ENCODE measurements at regions not wholly inside any gene's neighbourhood (a gene's known extent, or its start where the extent isn't known, plus 50 kb on each side); places are given as distances from the start of the nearest gene placed in this dataset.

- H3K27me3 ChIP-seq (ENCODE audit: low read depth): no peaks in the 10 kb centered on the region
- no peaks in the 10 kb centered on the region for H3K36me3 ChIP-seq
- H3K4me1 ChIP-seq: no peaks in the 10 kb centered on the region
- TF ChIP-seq, protein P1, sequence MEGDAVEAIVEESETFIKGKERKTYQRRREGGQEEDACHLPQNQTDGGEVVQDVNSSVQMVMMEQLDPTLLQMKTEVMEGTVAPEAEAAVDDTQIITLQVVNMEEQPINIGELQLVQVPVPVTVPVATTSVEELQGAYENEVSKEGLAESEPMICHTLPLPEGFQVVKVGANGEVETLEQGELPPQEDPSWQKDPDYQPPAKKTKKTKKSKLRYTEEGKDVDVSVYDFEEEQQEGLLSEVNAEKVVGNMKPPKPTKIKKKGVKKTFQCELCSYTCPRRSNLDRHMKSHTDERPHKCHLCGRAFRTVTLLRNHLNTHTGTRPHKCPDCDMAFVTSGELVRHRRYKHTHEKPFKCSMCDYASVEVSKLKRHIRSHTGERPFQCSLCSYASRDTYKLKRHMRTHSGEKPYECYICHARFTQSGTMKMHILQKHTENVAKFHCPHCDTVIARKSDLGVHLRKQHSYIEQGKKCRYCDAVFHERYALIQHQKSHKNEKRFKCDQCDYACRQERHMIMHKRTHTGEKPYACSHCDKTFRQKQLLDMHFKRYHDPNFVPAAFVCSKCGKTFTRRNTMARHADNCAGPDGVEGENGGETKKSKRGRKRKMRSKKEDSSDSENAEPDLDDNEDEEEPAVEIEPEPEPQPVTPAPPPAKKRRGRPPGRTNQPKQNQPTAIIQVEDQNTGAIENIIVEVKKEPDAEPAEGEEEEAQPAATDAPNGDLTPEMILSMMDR (IDR thresholded peaks at IDR 0.05): no peak
- no peaks in the 10 kb centered on the region for H3K9me3 ChIP-seq
- ATAC-seq (no peak), DNase-seq (no peak)
- H3K27ac ChIP-seq: no peak overlapping the region
- no peak overlapping the region for H3K4me3 ChIP-seq
- intact Hi-C loops (cut with DNase I): no loop called here
These were observed 488.5 kb downstream of the NR2F1-AS1 start for GRCh38 chr5:93092349-93093105.

GRCh38 chr5:93090698-93091097, 490.3 kb downstream of the NR2F1-AS1 start:
- intact Hi-C loops (cut with DNase I): no loop called here
- H3K4me3 ChIP-seq: no peak overlapping the region
- H3K4me1 ChIP-seq: no peaks in the 10 kb centered on the region

DNA sequence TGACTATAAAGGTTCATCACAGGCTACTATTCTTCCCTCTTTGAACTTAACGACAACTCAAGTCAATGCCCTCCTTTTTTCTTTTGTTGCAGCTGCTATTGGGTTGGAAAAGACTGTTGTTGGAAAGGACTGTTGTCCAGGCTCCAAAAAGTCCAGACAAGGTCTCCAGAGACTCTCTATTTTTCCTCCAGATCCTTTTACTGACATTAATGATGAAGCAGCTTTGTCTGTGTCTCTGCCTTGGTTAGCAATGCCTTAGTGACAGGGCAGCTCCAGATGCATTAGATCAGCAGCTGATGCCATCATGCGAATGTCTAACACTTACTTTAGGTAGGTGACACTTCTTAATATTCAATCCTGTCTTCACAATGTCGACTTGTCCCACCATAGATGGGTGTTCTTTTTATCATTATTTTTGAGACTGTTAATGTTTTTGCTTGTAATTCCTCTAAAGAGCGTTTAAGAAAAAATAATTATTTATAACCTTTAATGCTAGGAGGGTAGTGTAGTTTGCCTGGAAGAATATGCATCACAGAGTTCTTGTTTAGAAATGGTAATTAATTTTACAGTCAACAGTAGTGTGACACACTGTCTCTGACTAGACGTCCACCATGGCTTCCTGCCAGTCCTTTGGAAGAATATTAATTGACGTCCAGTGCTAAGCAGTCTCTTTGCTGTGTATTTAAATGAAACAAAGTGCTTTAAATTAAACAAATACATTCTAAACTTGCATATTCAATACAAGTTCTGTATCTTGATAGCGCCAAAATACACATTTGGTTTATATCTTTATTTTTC, 492.2 kb downstream of the NR2F1-AS1 start:
- no peak for DNase-seq
- TF ChIP-seq, protein P1 (IDR thresholded peaks at IDR 0.05): no peak
- Histone ChIP-seq H3K27me3 (ENCODE audit: low read depth) (no peaks in the 10 kb centered on the region), H3K36me3 (no peaks in the 10 kb centered on the region), H3K4me1 (no peaks in the 10 kb centered on the region), H3K9me3 (no peaks in the 10 kb centered on the region), H3K4me3 (no peak overlapping the region), H3K27ac (no peak overlapping the region)
- no peak for ATAC-seq
- intact Hi-C loops (cut with DNase I): no loop called here

More at GRCh38 chr5:93090698-93091097, 490.3 kb downstream of the NR2F1-AS1 start:
- DNase-seq: no peak
- Histone ChIP-seq H3K27me3 (ENCODE audit: low read depth) (no peaks in the 10 kb centered on the region), H3K36me3 (no peaks in the 10 kb centered on the region), H3K9me3 (no peaks in the 10 kb centered on the region), H3K27ac (no peak overlapping the region)
- no peak for ATAC-seq
- TF ChIP-seq, protein P1 (IDR thresholded peaks at IDR 0.05): no peak

DNA sequence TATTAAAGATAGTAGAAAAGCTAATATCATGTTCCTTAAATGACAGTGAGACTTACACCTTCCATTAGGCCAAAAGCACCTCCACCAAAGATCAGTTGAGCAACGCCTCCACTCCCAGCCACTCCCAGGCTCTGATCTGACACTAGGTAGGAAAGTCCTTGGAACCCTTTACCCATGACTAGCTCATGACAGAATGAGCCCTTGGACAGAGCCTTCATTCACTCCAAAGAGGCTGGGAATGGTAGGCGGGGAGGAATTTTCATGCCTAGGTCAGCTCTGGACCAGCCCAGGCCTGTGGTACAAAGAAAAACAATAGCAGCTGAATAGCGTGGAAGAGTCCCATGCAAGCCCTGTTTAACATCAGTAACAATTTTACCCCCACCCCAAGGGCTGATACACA, 493.7 kb downstream of the NR2F1-AS1 start:
- Histone ChIP-seq H3K4me3 (no peak overlapping the region), H3K36me3 (no peaks in the 10 kb centered on the region), H3K27me3 (ENCODE audit: low read depth) (no peaks in the 10 kb centered on the region), H3K27ac (no peak overlapping the region), H3K4me1 (no peaks in the 10 kb centered on the region), H3K9me3 (no peaks in the 10 kb centered on the region)
- intact Hi-C loops (cut with DNase I): no loop called here
- TF ChIP-seq, protein P1 (IDR thresholded peaks at IDR 0.05): no peak
- ATAC-seq (no peak), DNase-seq (no peak)

DNA sequence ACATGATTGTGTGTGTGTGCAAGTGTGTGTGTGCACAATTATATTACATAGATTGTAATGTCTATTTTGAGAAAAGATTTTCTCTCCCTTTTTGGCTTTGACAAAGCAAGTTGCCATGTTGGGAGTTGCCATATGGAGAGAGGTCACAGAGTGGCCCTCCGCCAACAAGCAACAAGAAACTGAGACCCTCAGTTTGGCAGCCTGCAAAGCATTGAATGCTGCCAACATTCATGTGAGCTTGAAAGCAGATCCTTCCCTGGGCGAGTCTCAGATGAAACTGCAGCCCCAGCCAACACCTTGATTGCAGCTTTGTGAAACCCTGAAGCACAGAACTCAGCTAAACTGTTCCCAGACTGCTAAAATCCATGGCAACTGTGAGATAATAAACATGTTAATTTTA, 498.0 kb downstream of the NR2F1-AS1 start:
- Histone ChIP-seq H3K4me1 (no peaks in the 10 kb centered on the region), H3K4me3 (no peak overlapping the region), H3K36me3 (no peaks in the 10 kb centered on the region), H3K27ac (no peak overlapping the region), H3K27me3 (ENCODE audit: low read depth) (no peaks in the 10 kb centered on the region), H3K9me3 (no peaks in the 10 kb centered on the region)
- ATAC-seq (no peak), DNase-seq (no peak)
- TF ChIP-seq, protein P1 (IDR thresholded peaks at IDR 0.05): no peak
- intact Hi-C loops (cut with DNase I): no loop called here

Measured in lower lobe of right lung (tissue), 2 donors.